UCSD-AML1 (cell line): ENCODE measurements at regions not wholly inside any gene's neighbourhood (a gene's known extent, or its start where the extent isn't known, plus 50 kb on each side); places are given as distances from the start of the nearest gene placed in this dataset.
"Not testable (repeated sequence)": the region's sequence is repeated elsewhere in the genome, so short reads cannot be mapped to it uniquely, and the experiment has no call there.

Source experiments
- DNase-seq: peaks from one replicate; lab custom pipeline; 2025; ENCODE audit not compliant: unreplicated experiment; lab: John Stamatoyannopoulos, UW

- not testable (repeated sequence) for DNase-seq
These were observed 72.4 kb downstream of the HNRNPD start for GRCh38 chr4:82301390-82301789.

- DNase-seq = no peak
These were observed 80.5 kb downstream of the HNRNPD start for GRCh38 chr4:82293304-82293703.

- DNase-seq = no peak
These were observed 86.1 kb downstream of the HNRNPD start for GRCh38 chr4:82287720-82288119.

DNA sequence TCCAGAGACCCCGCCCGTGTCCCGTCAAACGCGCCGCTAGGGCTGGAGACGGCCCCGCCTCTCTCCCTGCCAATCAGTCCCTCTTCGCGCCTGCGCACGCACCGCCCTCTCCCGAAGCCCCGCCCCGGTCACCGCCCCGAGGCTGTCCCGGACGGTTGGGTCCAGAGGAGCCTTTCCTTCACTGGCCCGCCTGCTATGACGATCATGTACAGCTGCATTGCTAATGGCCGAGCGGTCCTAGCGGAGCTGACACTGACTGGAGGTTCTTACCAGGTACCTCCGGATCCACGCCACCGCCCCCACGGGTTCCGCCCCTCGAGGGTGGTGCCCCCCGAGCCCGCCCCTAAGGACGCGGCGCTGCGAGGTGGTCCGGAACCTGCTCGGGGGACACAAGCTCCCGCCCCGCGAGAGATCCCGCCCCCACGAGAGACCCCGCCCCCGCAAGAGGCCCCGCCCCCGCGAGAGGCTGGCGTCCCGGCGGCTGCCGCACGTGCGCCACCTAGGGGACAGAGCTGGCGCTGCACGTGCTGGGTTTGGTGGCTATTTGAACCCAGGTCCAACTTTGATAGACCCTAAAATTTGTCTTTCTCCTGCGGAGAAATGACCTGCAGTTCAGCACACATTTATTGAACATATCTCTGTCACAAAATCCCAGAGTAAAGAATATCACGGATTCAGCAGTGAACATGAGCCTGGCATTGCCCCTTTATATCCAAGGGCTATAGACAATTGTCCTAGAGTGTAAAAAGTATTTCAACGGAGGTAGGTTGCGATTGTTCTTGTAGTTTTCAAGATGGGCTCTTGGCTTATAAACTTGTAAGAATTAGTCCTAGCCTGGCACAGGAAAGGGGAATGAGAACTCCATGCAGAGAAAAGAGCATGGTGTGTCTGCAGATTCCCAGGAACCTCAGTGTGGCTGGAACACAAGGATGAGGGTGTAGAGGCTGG, 88.7 kb downstream of the HNRNPD start:
- peak; percentile 88 for DNase-seq

- DNase-seq = no peak
These were observed 89.3 kb downstream of the HNRNPD start for GRCh38 chr4:82284475-82284857.

DNA sequence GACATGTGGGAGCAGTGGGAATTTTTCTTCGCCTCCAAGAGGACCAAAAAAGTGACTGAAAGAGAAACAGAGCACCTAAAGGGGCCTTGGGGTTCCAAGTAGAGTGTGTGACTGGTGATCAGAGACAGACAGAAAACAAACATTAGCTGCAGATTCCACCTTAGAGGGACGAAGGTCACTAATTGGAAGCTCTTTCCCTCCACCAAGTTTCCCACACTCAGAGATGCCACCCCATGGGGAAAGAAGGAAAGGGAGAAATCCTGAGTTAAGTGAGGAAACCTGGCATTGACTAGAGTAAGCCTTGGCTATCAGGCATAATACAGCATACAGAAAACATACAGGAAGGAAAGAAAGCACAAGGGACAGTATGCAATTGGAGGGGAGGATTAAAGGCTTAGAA, 90.9 kb downstream of the HNRNPD start:
- no peak for DNase-seq

GRCh38 chr4:82279550-82279949, 94.2 kb downstream of the HNRNPD start:
- DNase-seq = not testable (repeated sequence)

GRCh38 chr4:82276332-82276640, 97.5 kb downstream of the HNRNPD start:
- DNase-seq = no peak

DNA sequence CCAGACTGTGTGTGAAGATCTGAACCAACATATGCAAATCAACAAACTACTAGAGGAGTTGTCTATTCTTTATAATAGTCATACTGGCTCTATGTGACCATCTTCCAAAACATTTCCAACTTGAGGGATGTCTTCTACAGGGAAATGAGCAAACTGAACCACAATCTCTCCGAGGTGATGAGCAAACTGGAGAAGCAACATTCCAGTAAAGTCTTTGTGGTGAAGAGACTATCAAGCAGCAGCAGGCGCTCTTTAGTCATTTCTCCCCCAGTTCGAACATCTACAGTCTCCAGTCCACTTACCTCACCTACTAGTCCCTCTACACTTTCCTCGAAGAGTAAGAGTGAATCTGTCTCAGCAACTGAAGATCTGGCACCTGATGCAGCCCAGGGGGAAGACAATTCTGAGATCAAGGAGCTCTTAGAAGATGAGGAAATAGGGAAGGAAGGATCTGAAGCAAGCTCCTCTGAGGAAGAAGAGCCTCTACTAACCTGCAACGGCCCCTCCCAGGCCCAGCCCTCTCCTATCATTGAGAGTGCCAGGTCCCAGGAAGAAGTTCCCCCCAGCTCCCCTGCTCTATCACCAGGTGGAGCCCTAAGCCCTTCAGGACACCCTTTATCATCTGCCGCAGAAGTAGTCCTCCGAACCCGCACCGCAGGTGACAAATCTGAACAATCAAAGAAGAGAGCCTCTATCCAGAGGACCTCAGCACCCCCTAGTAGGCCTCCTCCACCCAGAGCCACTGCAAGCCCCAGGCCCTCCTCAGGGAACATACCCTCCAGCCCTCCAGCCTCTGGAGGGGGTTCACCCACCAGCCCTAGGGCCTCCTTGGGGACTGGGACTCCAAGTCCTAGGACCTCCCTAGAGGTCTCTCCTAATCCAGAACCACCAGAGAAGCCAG, 98.1 kb downstream of the HNRNPD start:
- DNase-seq = no peak

DNA sequence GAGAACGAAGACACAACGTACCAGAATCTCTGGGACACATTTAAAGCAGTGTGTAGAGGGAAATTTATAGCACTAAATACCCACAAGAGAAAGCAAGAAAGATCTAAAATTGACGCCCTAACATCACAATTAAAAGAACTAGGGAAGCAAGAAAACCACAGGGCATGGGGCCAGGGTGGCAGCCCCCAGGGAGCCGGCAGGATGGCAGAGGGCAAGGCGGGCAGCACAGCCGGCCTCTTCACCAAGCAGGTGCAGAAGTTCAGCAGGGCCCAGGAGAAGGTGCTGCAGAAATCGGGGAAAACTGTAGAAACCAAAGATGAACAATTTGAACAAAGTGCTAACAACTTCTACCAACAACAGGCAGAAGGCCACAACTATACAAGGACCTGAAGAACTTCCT, 99.1 kb downstream of the HNRNPD start:
- DNase-seq = not testable (repeated sequence)

GRCh38 chr4:82272523-82272922, 101.3 kb downstream of the HNRNPD start:
- DNase-seq = not testable (repeated sequence)

- DNase-seq = not testable (repeated sequence)
These were observed 101.8 kb downstream of the HNRNPD start for GRCh38 chr4:82271915-82272480.

DNA sequence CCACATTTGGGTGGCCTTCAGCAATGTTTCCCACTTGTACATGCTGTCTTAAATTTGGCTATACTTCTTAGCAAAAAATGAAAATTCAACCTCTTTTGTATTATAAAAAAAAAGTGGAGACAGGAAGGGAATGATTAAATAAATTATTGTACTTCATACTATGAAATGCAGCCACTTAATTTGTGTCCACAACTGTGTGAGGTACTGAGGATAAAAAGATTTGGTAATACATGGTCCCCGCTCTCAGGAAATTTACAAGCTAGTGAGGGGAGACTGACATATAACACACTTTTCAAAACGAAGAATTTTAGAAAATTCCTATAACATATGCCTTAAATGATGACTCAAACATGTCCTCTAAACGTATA, 105.0 kb downstream of the HNRNPD start:
- DNase-seq = no peak

DNA sequence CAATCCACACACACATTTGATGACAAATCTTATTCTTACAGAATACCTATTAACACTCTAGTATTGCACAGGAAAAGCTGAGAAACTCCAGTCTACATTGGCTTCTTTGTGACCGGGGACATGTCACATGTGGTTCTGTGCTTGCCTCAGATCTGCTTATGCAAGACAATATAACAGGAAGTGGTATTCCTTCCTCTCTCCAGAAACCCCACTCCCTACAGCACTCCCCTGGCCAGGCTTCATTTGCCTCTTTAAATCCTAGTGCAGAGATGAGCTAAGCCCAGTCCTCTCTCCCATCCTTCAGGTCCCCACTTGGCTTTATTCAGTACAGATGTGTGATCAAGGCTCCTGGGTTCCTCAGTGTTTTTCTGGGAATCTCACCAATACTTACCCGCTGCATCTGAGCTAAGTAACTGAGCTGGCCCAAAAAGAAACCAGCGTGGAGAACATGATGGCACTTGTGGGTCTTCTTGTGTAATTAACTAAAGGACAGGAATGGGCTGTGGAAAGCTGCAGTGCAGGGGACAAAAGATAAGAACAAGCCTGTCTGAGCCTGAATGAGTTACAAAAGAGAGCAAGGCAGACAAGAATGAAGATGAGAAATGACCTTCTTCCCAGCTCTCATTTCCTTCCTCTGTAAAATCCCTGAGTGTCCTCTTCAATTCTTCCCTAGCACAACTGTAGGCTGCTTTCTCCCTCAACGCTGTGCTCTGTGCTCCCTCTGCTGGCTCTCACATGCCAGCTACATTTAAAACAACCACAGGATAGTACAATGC, 105.6 kb downstream of the HNRNPD start:
- peak; percentile 25 for DNase-seq

GRCh38 chr4:82267506-82267905, 106.3 kb downstream of the HNRNPD start:
- DNase-seq = no peak

- DNase-seq = no peak
These were observed 107.4 kb downstream of the HNRNPD start for GRCh38 chr4:82266345-82266744.

DNA sequence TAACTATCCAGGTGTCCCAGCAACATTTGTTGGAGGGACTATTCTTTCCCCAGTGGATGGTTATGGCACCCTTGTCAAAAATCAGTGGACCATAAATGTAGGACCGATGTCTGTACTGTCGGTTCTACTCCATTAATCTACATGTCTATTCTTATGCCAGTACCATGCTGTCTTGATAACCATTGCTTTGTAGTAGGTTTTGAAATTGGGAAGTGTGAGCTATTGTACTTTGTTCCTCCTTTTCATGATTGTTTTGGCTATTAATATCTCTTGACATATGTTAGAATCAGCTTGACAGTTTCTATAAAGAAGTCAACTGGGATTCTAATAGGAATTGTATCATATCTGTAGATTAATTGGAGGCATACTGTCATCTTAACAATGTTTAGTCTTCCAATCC, 112.7 kb downstream of the HNRNPD start:
- no peak for DNase-seq

GRCh38 chr4:82260632-82261031, 113.2 kb downstream of the HNRNPD start:
- DNase-seq = no peak

DNA sequence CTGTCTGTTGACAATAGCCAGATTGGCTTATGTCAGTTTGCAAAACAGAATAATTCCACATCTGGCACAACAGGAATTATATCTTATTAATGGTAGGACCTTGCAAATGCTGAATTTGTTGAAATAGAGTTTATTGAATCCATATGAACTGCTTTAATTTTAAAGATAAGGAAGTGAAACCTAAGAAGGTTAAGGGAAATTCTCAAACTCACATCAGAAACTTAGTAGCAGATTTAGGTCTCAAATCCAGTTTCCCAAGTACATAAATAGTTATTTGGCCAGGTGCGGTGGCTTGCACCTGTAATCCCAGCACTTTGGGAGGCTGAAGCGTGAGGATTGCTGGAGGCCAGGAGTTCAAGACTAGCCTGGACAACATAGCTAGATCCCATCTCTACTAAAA, 117.1 kb downstream of the HNRNPD start:
- no peak for DNase-seq

DNA sequence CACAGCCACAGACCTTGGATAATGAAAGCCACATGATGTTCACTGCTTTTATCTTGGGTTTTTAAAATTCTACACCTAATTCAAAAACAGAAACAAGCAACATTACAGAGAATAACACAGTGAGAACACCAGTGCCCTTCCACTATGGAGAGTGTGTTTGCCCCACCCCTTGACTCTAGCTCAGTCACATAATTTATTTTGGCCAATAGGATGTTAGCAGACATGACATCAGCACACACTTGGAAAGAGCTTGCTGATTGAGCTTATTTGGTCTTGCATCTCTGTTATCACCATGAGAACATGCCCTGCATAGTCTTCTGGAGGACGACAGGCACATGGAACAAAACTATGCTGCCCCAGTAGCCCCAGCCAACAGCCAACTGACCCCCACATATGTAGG, 118.1 kb downstream of the HNRNPD start:
- no peak for DNase-seq
